HuH-7.5 (cell line): ENCODE measurements at regions not wholly inside any gene's neighbourhood (a gene's known extent, or its start where the extent isn't known, plus 50 kb on each side); places are given as distances from the start of the nearest gene placed in this dataset.

ENCODE experiments used
- DNase-seq: peaks from one replicate; pipeline ENCODE4 v3.0.0; 2011; ENCODE audit warnings: low spot score

GRCh38 chr15:99508852-99509251 is 56.9 kb upstream of the MEF2A start:
- no peak for DNase-seq

- DNase-seq, result no peak
Measured at GRCh38 chr15:99509686-99510461, 55.9 kb upstream of the MEF2A start.

- no peak for DNase-seq
Measured at GRCh38 chr15:99511531-99511865, 54.3 kb upstream of the MEF2A start.

GRCh38 chr15:99511866-99512661 is 53.7 kb upstream of the MEF2A start:
- DNase-seq, result no peak

DNA sequence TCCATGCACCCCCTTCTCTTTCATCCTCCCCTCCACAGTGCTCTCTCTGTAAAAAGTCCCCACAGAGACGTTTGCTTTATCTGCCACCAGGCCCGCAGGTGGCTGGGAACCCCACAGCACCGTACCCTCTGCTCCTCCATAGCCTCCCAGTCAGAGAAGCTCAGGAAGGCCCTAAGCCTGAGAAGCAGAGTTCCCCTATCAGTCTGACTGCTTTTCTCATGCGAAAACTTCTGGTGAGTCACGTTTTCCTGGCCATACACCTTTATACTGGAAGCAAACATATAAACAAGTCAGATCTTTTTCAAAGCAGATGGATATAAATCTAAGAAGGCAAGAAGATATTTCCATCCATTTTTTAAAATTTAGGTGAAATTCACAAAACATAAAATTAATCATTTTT is 51.5 kb upstream of the MEF2A start:
- no peak for DNase-seq
